Endothelial cell of umbilical vein (primary cell): ENCODE measurements at regions not wholly inside any gene's neighbourhood (a gene's known extent, or its start where the extent isn't known, plus 50 kb on each side); places are given as distances from the start of the nearest gene placed in this dataset.

Experiments used
- BruUV-seq: library from RNA; stranded (reverse); fragments of 400-500 nt; replicated peaks from 2 replicates; lab custom pipeline; 2021; lab: Mats Ljungman, UMichigan
- CTCF ChIA-PET: fragments of 300-600, 350-600 bp; sonication (Branson Sonifier 250); formaldehyde crosslinking; loops from one replicate; lab custom pipeline; 2021; ENCODE audit warnings: antibody characterized with exemption, inconsistent platforms; lab: Charles Lee
- POLR2A ChIA-PET: fragments of 300-600, 350-600 bp; sonication (Branson Sonifier 250); formaldehyde crosslinking; loops from one replicate; lab custom pipeline; 2021; ENCODE audit warnings: antibody characterized with exemption, inconsistent platforms; lab: Charles Lee
- DNase-seq: peaks from one replicate; pipeline ENCODE4 v3.0.0-alpha.2; 2011; ENCODE audit warnings: low read depth, low spot score
- FAIRE-seq: peaks from 2 replicates; lab custom pipeline; 2011; peaks lifted over from hg19 to GRCh38; lab: Jason Lieb, UNC
- H2AFZ ChIP-seq: 2 replicates; pipeline ENCODE4 v1.6.0; 2012; ENCODE audit warnings: low read depth, low read length, control low read depth, inconsistent platforms
- H3K27ac ChIP-seq: 2 replicates; pipeline ENCODE4 v1.5.1; 2011; ENCODE audit warnings: low read depth, mild to moderate bottlenecking, control low read depth, low read length, moderate library complexity; ENCODE audit not compliant: insufficient read depth
- H3K27me3 ChIP-seq, 2 experiments: 2 replicates each; pipeline versions ENCODE4 v1.6.0 to v1.6.1; 2011; ENCODE audit warnings: low read length in 2 of 2, mixed read lengths in 1 of 2; ENCODE audit not compliant: control insufficient read depth in 2 of 2, insufficient read depth in 2 of 2
- H3K36me3 ChIP-seq, 2 experiments: 2 replicates in 1 of 2; 3 replicates in 1 of 2; pipeline ENCODE4 v1.5.1; 2011; ENCODE audit warnings: low read length in 2 of 2, mild to moderate bottlenecking in 1 of 2, moderate library complexity in 1 of 2; ENCODE audit not compliant: control insufficient read depth in 2 of 2, insufficient read depth in 2 of 2; ENCODE audit errors: extremely low read depth in 1 of 2
- H3K4me1 ChIP-seq: 3 replicates; pipeline ENCODE4 v1.5.1; 2011; ENCODE audit warnings: mild to moderate bottlenecking, low read length; ENCODE audit not compliant: control insufficient read depth, insufficient read depth; ENCODE audit errors: extremely low read depth
- H3K4me2 ChIP-seq: 2 replicates; pipeline ENCODE4 v1.6.1; 2011; ENCODE audit warnings: low read length, control low read depth, mixed read lengths; ENCODE audit not compliant: insufficient read depth
- H3K4me3 ChIP-seq, 3 experiments: fragments of 200-600 bp in 1 of 3; sonication (generic), shearing (Covaris generic) in 1 of 3; replicated peaks in 1 of 3; 2 replicates each; pipeline ENCODE4 v1.5.1; 2011 to 2016; ENCODE audit warnings: control low read depth in 3 of 3, low read length in 3 of 3, mild to moderate bottlenecking in 2 of 3, inconsistent platforms in 1 of 3, low read depth in 1 of 3, moderate library complexity in 1 of 3; ENCODE audit not compliant: insufficient read depth in 1 of 3
- H3K79me2 ChIP-seq: 2 replicates; pipeline ENCODE4 v1.6.0; 2012; ENCODE audit warnings: low read length, inconsistent platforms; ENCODE audit not compliant: control insufficient read depth, insufficient read depth
- H3K9ac ChIP-seq: replicated peaks from 2 replicates; pipeline ENCODE3; 2011; ENCODE audit warnings: low read length, control low read depth; ENCODE audit not compliant: insufficient read depth; ENCODE audit errors: extremely low read depth
- H3K9me1 ChIP-seq: replicated peaks from 3 replicates; pipeline ENCODE4 v1.6.0; 2011; ENCODE audit warnings: mild to moderate bottlenecking, low read length; ENCODE audit not compliant: control insufficient read depth, insufficient read depth; ENCODE audit errors: extremely low read depth
- H3K9me3 ChIP-seq: replicated peaks from 2 replicates; pipeline ENCODE4 v1.5.1; 2012; ENCODE audit warnings: low read length, inconsistent platforms; ENCODE audit not compliant: control insufficient read depth, insufficient read depth
- H4K20me1 ChIP-seq: replicated peaks from 2 replicates; pipeline ENCODE3; 2011; ENCODE audit warnings: mild to moderate bottlenecking, low read length; ENCODE audit not compliant: control insufficient read depth, insufficient read depth; ENCODE audit errors: extremely low read depth
- CTCF ChIP-seq, 2 donors: IDR thresholded peaks; 1 replicate in 1 of 2; 2 replicates in 1 of 2; pipeline ENCODE4 v1.5.1; 2011; ENCODE audit warnings: low read length in 2 of 2, mild to moderate bottlenecking in 2 of 2, moderate library complexity in 2 of 2, control low read depth in 1 of 2, inconsistent platforms in 1 of 2, low read depth in 1 of 2; ENCODE audit not compliant: insufficient read depth in 1 of 2; ENCODE audit errors: extremely low read depth in 1 of 2
- EZH2 ChIP-seq: IDR thresholded peaks from 2 replicates; pipeline ENCODE4 v1.6.1; 2012; ENCODE audit warnings: borderline replicate concordance, low read depth, mild to moderate bottlenecking, moderate library complexity, low read length, inconsistent platforms; ENCODE audit not compliant: severe bottlenecking
- FOS ChIP-seq: IDR thresholded peaks from 2 replicates; pipeline ENCODE4 v1.6.1; 2011; ENCODE audit warnings: mild to moderate bottlenecking, low read length, moderate library complexity, borderline replicate concordance; ENCODE audit not compliant: insufficient read depth
- GATA2 ChIP-seq: IDR thresholded peaks from 2 replicates; pipeline ENCODE4 v1.7.0; 2011; ENCODE audit warnings: low read depth, mild to moderate bottlenecking, moderate library complexity, mixed read lengths, low read length; ENCODE audit not compliant: insufficient read length, insufficient read depth
- JUN ChIP-seq: IDR thresholded peaks from 2 replicates; pipeline ENCODE4 v1.6.1; 2011; ENCODE audit warnings: borderline replicate concordance, low read depth; ENCODE audit not compliant: insufficient read length, insufficient read depth
- MAX ChIP-seq: IDR thresholded peaks from 2 replicates; pipeline ENCODE4 v1.6.1; 2011; ENCODE audit not compliant: insufficient read depth, insufficient read length
- MYC ChIP-seq: IDR thresholded peaks from one replicate; pipeline ENCODE4 v1.6.1; 2011; ENCODE audit warnings: mild to moderate bottlenecking, low read depth, low read length
- POLR2A ChIP-seq: IDR thresholded peaks from 2 replicates; pipeline ENCODE4 v1.6.1; 2012; ENCODE audit warnings: low read depth, mild to moderate bottlenecking, control low read depth, low read length
- POLR2AphosphoS5 ChIP-seq: IDR thresholded peaks from 2 replicates; pipeline ENCODE4 v1.6.1; 2012; ENCODE audit warnings: low read depth, mild to moderate bottlenecking, control low read depth, low read length, moderate library complexity; ENCODE audit not compliant: insufficient read depth
- dilution Hi-C: fragments of 300-500 bp; cut with MboI; formaldehyde crosslinking; loops from one replicate; pipeline ENCODE4 v1.15.0; 2019; ENCODE audit warnings: low sequenced_read_pairs; ENCODE audit not compliant: extremely low pct_ligation_motif_present
- intact Hi-C: fragments of 100-400 bp; cut with micrococcal nuclease; formaldehyde crosslinking; loops from one replicate; pipeline ENCODE4 v1.10.0; 2022

GRCh38 chr5:12277504-12278192 is 373.4 kb upstream of the CTNND2 start:
- Histone ChIP-seq H4K20me1 (no peaks in the 10 kb centered on the region), H3K4me2 (no peak overlapping the region), H3K4me1 (no peaks in the 10 kb centered on the region), H3K9me1 (no peaks in the 10 kb centered on the region), H3K9me3 (no peaks in the 10 kb centered on the region), H3K36me3 (no peaks in the 10 kb centered on the region), H2AFZ (no peak overlapping the region), H3K79me2 (no peaks in the 10 kb centered on the region), H3K27me3 (no peaks in the 10 kb centered on the region), H3K9ac (no peak overlapping the region), H3K27ac (no peak overlapping the region), H3K4me3 (no peak overlapping the region)
- intact Hi-C loops = no loop called here
- no TSS peak for BruUV-seq
- DNase-seq (no peak), FAIRE-seq (no peak)
- CTCF ChIA-PET = no interaction called here
- dilution Hi-C loops = no loop called here
- POLR2A ChIA-PET = no interaction called here
- TF ChIP-seq EZH2 = no peak
- TF ChIP-seq MYC = no peak
- TF ChIP-seq GATA2 = no peak
- TF ChIP-seq CTCF (IDR thresholded peaks at IDR 0.05; ENCODE audit: extremely low read depth in 1 of 2, insufficient read depth in 1 of 2, low read depth in 1 of 2, low read length in 2 of 2) = no peak
- TF ChIP-seq JUN = no peak
- TF ChIP-seq FOS = no peak
- no peak for TF ChIP-seq POLR2AphosphoS5
- no peak for TF ChIP-seq POLR2A
- TF ChIP-seq MAX = no peak
